CD1c-positive myeloid dendritic cell (primary cell): ENCODE measurements at regions not wholly inside any gene's neighbourhood (a gene's known extent, or its start where the extent isn't known, plus 50 kb on each side); places are given as distances from the start of the nearest gene placed in this dataset.

Experiments used
- DNase-seq: peaks from one replicate; pipeline ENCODE4 v3.0.0-alpha.2; 2016; ENCODE audit errors: extremely low spot score

GRCh38 chr14:104386151-104386841 is 193.3 kb upstream of the C14orf180 start:
- DNase-seq: no peak

- no peak for DNase-seq
Measured at GRCh38 chr14:104387022-104388010, 192.2 kb upstream of the C14orf180 start.

- no peak for DNase-seq
Measured at GRCh38 chr14:104388011-104388521, 191.5 kb upstream of the C14orf180 start.

- no peak for DNase-seq
Measured at GRCh38 chr14:104388541-104389325, 190.8 kb upstream of the C14orf180 start.

GRCh38 chr14:104389326-104390220 is 190.0 kb upstream of the C14orf180 start:
- no peak for DNase-seq

GRCh38 chr14:104390221-104390931 is 189.2 kb upstream of the C14orf180 start:
- DNase-seq: no peak

DNA sequence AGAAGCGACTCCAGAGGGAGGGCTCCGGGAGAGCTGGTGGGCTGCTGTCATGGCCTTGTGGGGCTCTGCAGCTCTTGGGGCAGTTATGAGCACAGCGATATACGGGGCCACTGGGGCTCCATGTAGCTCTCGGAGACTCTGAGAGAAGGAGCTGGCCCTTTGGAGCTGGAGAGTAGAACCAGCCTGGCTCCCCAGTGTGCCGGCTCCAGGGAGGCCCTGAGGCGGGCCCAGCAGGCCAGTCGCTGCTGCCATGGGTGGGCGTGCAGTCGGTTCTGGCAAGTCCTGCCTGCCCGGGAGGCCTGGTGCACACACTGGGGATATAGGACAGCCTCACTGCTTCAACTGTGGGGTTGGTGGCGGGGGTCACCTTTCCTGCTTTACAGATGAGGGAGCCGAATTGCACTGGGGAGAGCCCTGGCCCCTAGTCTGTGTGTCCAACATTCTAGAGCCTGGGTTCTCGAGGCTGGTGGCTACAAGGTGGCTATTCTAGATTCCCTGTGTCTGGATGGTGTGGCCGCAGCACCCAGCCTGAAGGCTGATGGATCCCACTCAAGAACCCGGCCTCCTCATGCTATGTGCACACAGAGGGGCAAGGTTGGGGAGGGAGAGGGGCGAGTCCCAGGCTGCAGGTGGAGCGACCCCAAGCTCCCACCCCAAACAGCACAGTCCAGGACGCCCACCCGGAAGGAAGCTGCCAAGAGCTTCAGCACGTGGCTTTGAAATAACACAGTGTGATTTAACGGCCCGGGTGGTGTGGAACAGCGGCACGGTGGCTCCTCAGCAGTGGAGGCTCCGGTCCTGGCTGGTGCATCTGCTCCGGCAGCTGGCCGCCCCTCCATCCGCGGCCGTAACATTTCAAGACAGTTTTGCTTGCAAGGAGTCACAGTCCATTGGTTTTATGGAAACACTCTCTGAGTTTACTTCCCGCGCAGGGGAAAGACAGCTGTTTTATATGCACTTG is 188.3 kb upstream of the C14orf180 start:
- no peak for DNase-seq

DNA sequence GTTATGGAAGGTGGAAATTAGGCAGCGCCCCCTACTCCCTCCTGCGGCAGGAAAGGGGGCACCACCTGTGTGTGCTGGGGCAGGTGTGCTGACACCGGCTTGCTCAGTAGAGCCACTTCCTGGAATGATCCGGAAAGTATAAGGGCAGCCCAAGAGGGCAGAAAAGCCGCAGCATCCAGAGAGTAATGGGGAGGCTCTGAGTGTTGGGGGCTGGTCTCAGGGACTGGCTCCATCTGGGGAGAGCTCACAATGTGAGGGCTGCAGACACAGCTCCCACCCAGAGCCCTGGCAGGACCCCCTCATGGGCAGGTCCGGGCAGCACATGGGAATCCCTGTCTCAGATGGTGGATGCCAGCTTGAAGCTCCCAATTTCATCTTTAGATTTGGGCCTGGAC is 187.6 kb upstream of the C14orf180 start:
- DNase-seq: no peak

DNA sequence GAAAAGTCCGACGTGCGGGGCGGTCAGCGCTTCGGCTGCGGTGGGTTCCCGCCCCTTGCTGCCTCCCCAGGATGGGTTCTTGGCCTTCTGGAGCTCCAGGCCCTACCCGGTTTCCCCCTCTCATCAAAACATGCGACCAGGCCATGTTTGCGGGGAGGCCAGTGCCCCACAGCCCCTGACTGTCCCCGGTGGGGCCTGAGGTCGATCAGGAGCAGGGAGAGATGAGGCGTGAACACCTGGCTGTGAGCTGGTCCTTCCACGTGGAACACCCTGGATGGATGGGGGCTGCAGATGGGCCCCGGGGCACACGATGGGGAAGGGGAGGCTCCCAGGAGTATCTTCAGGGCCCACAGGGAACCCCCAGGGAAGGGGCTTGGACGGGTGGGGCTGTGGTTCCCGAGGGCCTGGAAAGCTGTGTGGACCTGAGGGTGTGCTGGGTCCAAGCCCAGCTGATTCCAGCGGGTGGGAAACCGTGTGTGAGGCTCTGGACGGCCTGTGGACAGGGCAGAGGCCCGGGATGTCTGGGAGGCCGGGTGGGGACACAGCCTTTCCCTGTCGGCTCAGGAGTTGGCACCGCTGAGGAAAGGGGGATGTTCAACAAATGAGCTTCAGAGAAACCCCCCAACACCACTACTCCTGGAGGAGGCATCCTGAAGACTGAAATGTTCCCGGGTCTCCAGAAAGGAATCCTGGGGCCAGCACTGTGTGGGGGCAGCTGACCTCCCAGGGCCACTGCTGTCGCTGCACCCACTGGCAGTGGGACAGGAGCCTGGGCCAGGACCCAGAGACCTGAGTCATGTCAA is 187.0 kb upstream of the C14orf180 start:
- no peak for DNase-seq

- no peak for DNase-seq
Measured at GRCh38 chr14:104393199-104393897, 186.2 kb upstream of the C14orf180 start.

- peak; percentile 1 for DNase-seq
Measured at GRCh38 chr14:104393898-104394381, 185.6 kb upstream of the C14orf180 start.

DNA sequence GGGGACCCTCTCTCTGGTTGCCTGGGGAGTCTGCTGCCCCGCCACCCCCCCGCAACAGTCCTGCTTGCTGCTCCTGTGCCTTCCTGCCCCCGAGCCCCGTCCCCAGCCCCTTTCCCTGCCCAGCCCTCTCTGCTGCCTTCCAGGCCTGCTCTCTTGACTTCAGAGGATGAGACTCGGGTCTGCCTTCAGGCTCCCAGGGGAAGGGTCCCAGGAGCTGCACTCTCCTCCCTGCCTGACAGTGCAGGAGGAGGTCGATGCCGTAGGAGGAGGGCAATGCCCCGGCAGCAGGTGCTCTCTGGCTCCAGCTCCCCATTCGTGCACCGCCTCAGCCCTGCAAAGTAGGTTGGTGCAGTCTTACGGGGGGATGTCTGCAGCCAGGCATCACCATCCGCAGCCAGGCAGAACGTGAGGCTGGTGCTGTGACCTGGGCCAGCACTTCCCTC is 185.1 kb upstream of the C14orf180 start:
- no peak for DNase-seq

- no peak for DNase-seq
Measured at GRCh38 chr14:104395276-104395675, 184.3 kb upstream of the C14orf180 start.

DNA sequence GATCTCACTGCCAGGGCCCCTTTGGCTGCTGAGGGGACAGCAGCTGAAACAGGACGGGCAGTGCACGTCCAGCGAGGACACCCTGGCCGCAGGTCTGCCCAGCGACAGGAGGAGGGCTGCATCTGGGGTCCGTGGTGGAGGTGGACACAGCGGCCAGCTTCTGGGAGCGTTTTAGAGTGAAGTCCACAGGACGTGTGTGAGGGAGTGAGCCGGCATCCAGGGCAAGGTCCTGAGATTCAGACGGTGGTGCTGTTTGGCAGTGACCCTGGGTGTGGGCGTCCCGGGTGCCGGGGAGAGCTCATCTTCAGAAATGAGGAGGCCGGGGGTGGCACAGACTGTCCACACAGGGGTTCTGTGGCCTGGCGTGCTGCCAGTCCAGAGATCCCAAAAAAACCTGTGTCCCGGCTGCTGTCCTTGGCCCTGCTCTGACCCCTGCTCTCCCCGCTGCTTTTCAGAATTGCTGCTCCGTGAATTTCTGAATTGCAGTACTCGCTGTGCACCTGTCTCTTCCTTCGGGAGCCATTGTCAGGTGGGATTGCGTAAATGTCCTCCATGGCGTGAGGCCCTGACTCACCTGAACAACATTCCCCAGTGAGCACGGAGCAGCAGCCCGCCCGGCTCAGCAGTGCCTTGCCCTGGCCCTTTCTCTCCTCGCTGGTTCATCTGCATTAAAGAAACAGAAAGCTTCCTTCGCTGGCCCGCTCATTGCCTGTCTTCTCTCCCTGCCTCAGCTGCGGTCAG is 183.5 kb upstream of the C14orf180 start:
- no peak for DNase-seq

DNA sequence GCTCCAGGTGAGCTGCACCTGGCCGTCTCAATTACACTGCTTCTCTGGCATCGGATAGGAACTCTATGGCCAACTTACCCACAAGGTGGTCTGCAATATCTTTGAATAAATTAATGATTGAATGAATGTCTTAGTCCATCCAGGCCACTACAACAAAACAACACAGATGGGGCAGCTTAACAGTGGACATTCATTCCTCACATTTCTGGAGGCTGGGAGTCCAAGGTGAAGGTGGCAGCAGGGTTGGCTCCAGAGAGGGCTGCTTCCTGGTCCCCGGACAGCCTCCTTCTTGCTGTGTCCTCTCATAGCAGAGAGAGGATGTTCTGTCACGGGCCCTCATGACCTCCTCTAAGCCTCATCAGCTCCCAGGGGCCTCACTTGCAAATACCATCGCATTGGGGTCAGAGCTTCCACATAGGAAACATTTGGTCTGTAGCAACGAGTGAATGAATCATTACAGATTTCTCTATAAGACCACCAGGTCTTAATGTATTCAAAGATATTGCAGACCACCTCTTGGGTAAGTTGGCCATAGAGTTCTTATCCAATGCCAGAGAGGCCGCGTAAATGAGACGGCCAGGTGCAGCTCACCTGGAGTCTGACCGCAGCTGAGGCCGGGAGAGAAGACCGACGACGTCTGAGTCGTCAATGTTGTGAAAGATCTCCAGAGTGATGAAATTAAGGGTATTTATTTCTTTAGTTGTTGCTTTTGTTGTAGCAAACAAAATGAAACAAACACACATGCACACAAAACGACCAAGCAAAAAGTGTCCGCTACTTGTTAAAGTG is 182.7 kb upstream of the C14orf180 start:
- DNase-seq: no peak

DNA sequence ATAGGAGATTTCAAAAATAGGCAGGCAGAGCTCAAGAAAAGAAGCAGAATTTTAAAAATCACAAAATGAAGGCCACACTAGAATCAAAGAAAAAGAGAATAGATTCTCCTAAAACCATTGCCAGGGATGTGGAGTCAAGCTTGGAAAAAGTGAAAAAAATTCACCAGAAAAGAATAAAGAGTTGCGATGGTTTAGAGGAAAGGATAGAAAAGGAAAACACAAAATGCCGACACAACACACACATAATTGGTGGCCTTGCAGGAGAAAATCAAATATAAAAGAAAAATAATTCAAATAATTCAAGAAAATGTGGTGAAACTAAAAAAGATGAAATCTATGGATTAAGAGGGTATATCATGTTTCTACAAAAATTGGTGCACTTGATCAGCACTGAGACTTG is 181.6 kb upstream of the C14orf180 start:
- no peak for DNase-seq
